HepG2 (cell line): ENCODE measurements at regions not wholly inside any gene's neighbourhood (a gene's known extent, or its start where the extent isn't known, plus 50 kb on each side); places are given as distances from the start of the nearest gene placed in this dataset.

Experiments
- BCL6 ChIP-seq: IDR thresholded peaks from 2 replicates; pipeline ENCODE4 v1.6.1; 2016; ENCODE audit warnings: missing genetic modification reagents, missing compliant biosample characterization
- CTCF ChIP-seq: sonication (generic); formaldehyde crosslinking; IDR thresholded peaks from 2 replicates; pipeline ENCODE4 v1.5.0; 2020; ENCODE audit warnings: mild to moderate bottlenecking, missing genetic modification reagents, moderate library complexity
- FOXJ3 ChIP-seq: sonication (generic); formaldehyde crosslinking; IDR thresholded peaks from 2 replicates; pipeline ENCODE4 v1.4.0; 2020; ENCODE audit warnings: missing genetic modification reagents, mild to moderate bottlenecking, borderline replicate concordance
- KMT2B ChIP-seq: IDR thresholded peaks from 2 replicates; pipeline ENCODE4 v1.6.1; 2016; ENCODE audit warnings: missing genetic modification reagents, missing compliant biosample characterization
- NCOA1 ChIP-seq: sonication (generic); formaldehyde crosslinking; IDR thresholded peaks from 2 replicates; pipeline ENCODE4 v1.9.0; 2021; ENCODE audit warnings: missing genetic modification reagents
- RAD21 ChIP-seq: fragments of 450-650 bp; formaldehyde crosslinking; IDR thresholded peaks from 2 replicates; pipeline ENCODE4 v1.5.0; 2020; ENCODE audit warnings: mild to moderate bottlenecking
- REST ChIP-seq, 2 experiments: IDR thresholded peaks; 2 replicates each; pipeline ENCODE4 v1.6.1; 2011 to 2012; ENCODE audit warnings: low read length in 2 of 2, borderline replicate concordance in 1 of 2, low read depth in 1 of 2, mild to moderate bottlenecking in 1 of 2, moderate library complexity in 1 of 2
- RFX5 ChIP-seq: IDR thresholded peaks from 2 replicates; pipeline ENCODE4 v1.6.1; 2011; ENCODE audit warnings: low read depth, low read length, improper control_type of control experiment
- SUZ12 ChIP-seq: fragments of 150-350 bp; IDR thresholded peaks from 2 replicates; pipeline ENCODE4 v1.6.1; 2014; ENCODE audit warnings: low read depth, low read length
- TP53 ChIP-seq: sonication (generic); formaldehyde crosslinking; conservative IDR thresholded peaks from 2 replicates; pipeline ENCODE4 v1.4.0; 2020; ENCODE audit warnings: missing genetic modification reagents
- ZNF619 ChIP-seq: sonication (generic); formaldehyde crosslinking; IDR thresholded peaks from 2 replicates; pipeline ENCODE4 v1.4.0; 2020; ENCODE audit warnings: mild to moderate bottlenecking, missing genetic modification reagents

GRCh38 chr2:8222979-8223694 lies 458.7 kb upstream of the ID2 start:
- no peak for TF ChIP-seq RFX5
- TF ChIP-seq ZNF619 (CRISPR knock-in tag) = no peak
- no peak for TF ChIP-seq NCOA1 (CRISPR knock-in tag)
- TF ChIP-seq RAD21 (CRISPR knock-in tag) = no peak
- no peak for TF ChIP-seq REST (IDR thresholded peaks at IDR 0.05; ENCODE audit: borderline replicate concordance in 1 of 2, low read depth in 1 of 2, low read length in 2 of 2)
- TF ChIP-seq TP53 (CRISPR knock-in tag) = no peak
- TF ChIP-seq SUZ12 = no peak
- no peak for TF ChIP-seq CTCF (CRISPR knock-in tag)
- TF ChIP-seq KMT2B = no peak
- no peak for TF ChIP-seq FOXJ3 (CRISPR knock-in tag)
- no peak for TF ChIP-seq BCL6
